BJ (cell line): ENCODE measurements at regions not wholly inside any gene's neighbourhood (a gene's known extent, or its start where the extent isn't known, plus 50 kb on each side); places are given as distances from the start of the nearest gene placed in this dataset.

Experiments used
- CTCF ChIA-PET: fragments of 350-600 bp; formaldehyde crosslinking; extraction: SDS; loops from one replicate; lab custom pipeline; 2021; ENCODE audit warnings: antibody characterized with exemption, inconsistent platforms; lab: Yijun Ruan, JAX
- POLR2A ChIA-PET: fragments of 300-600 bp; sonication (Branson Sonifier 250); formaldehyde crosslinking; extraction: SDS; loops from one replicate; lab custom pipeline; 2021; ENCODE audit warnings: antibody characterized with exemption; lab: Charles Lee
- DNase-seq: peaks from one replicate; pipeline ENCODE4 v3.0.0-alpha.2; 2011; ENCODE audit warnings: low read depth
- H3K27me3 ChIP-seq: 2 replicates; pipeline ENCODE4 v1.6.0; 2011; ENCODE audit warnings: low read length; ENCODE audit not compliant: control insufficient read depth, insufficient read depth
- H3K36me3 ChIP-seq: 2 replicates; pipeline ENCODE4 v1.5.1; 2011; ENCODE audit warnings: low read length; ENCODE audit not compliant: control insufficient read depth, insufficient read depth
- H3K4me3 ChIP-seq: 2 replicates; pipeline ENCODE4 v1.5.1; 2011; ENCODE audit warnings: low read depth, mild to moderate bottlenecking, control low read depth, low read length
- TF ChIP-seq, protein P1 (sequence below): IDR thresholded peaks from 2 replicates; pipeline ENCODE4 v1.5.1; 2011; ENCODE audit warnings: low read depth, mild to moderate bottlenecking, control low read depth, inconsistent platforms, low read length, moderate library complexity; ENCODE audit not compliant: insufficient read depth

DNA sequence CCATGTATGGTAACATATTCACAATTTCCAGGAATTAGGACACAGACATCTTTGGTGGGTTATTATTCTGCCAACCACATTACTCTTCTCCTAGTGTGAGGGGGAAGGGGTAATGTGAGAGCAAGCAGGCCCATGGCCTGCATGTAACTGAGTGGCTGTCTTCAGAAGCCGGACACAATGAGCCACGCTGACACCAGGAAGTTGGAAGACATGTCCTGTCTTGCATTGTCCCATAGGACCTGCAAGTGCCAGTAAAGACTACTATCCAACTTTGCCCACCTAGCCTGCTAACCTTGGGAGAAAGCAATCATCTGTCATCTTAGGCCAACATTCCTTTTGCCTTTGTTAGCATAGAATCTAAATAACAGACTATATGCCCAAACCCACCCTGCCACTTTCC, 86.2 kb upstream of the SH3BP4 start:
- DNase-seq = no peak
- POLR2A ChIA-PET = no interaction called here
- TF ChIP-seq, protein P1, sequence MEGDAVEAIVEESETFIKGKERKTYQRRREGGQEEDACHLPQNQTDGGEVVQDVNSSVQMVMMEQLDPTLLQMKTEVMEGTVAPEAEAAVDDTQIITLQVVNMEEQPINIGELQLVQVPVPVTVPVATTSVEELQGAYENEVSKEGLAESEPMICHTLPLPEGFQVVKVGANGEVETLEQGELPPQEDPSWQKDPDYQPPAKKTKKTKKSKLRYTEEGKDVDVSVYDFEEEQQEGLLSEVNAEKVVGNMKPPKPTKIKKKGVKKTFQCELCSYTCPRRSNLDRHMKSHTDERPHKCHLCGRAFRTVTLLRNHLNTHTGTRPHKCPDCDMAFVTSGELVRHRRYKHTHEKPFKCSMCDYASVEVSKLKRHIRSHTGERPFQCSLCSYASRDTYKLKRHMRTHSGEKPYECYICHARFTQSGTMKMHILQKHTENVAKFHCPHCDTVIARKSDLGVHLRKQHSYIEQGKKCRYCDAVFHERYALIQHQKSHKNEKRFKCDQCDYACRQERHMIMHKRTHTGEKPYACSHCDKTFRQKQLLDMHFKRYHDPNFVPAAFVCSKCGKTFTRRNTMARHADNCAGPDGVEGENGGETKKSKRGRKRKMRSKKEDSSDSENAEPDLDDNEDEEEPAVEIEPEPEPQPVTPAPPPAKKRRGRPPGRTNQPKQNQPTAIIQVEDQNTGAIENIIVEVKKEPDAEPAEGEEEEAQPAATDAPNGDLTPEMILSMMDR = no peak

DNA sequence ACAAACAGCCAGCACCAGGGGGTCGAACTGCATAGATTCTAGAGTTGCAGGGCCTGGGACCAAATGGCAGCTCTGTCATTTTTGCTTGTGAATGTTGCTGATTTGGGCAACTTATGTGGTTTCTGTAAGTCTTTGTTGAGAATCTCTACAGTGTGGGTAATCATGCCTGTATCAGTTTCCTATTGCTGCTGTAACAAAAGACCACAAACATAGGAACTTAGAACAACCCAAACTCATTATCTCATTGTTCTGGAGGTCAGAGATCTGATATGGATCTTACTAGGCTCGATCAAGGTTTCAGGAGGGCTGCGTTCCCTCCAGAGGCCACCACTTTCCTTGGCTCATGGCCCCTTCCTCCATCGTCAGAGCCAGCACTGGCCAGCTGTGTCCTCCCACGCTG, 86.8 kb upstream of the SH3BP4 start:
- CTCF ChIA-PET = no interaction called here
- TF ChIP-seq, protein P1 = no peak
- POLR2A ChIA-PET = no interaction called here
- Histone ChIP-seq H3K36me3 (no peaks in the 10 kb centered on the region), H3K4me3 (no peak overlapping the region), H3K27me3 (no peaks in the 10 kb centered on the region)
- no peak for DNase-seq

More for the DNA sequence above, 86.2 kb upstream of the SH3BP4 start:
- CTCF ChIA-PET = no interaction called here
- Histone ChIP-seq H3K4me3 (no peak overlapping the region), H3K36me3 (no peaks in the 10 kb centered on the region), H3K27me3 (no peaks in the 10 kb centered on the region)

DNA sequence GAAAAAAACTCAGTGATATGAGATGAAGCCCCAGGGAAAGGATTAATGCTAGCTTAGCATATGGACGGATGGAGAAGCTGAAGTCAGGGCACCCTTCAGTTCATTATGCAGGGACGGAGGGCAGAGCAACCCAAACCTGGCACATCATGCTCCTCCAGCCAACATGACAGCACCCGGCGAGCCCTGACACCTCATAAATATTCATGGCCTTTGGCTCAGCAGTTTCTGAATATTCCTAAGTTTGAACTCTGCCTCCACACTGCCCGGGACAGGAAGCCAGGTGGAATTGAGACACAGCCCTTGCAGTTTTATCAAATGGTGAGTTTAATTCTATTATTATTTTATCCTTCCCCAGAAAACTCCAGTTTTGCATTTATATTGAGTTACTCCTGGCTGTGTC, 87.3 kb upstream of the SH3BP4 start:
- no peaks in the 10 kb centered on the region for H3K36me3 ChIP-seq
- H3K27me3 ChIP-seq = no peaks in the 10 kb centered on the region
- CTCF ChIA-PET = no interaction called here
- TF ChIP-seq, protein P1 = no peak
- POLR2A ChIA-PET = no interaction called here
- H3K4me3 ChIP-seq = no peak overlapping the region
- DNase-seq = no peak

DNA sequence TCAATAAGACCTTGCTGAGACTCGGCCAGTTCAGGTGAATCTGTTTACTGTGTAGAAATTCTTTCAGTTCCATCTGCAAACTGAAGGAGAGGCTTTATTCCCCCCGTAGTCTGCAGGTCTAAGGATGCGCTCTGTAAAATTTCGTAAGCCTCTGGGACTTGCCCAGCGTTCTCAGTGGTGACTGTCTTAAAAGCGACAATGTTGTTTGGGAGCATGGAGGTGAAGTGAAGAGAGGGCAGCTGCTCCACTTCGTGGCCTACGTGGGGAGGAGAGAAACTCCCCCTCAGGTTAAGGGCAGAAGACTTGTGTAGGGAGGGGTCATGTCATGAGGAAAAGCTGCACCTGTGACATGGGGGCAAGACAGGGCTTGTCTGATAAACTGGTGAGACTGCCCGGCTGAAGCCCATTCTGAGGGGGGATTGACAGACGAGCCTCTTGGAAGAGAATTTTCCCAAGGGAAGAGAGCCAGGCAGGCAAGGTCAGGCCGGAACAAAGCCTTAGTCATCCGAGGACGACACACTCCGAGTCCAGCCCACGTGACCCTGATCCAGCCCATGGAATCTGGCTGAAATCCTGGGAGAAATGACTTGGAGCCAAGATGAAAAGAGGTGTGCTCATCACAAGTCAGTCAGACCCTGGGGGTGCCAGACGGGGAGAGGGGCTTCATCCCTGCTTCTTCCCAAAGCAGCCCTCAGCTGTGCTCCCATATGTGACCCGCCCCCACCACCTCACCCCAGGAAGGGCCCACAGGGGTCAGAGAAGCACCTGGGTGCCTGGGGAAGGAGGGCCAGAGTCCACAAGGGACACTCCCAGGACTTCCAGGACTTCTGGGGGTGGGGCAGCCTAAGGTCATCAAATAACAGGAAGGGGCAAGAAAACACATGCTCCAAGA, 88.5 kb upstream of the SH3BP4 start:
- Histone ChIP-seq H3K4me3 (no peak overlapping the region), H3K36me3 (no peaks in the 10 kb centered on the region), H3K27me3 (no peaks in the 10 kb centered on the region)
- POLR2A ChIA-PET = interaction anchor here (0.6 kb wide), 1 partner anchor 98 kb away, joined by 3 read pairs; no protein-coding TSS in a partner anchor
- DNase-seq = no peak
- TF ChIP-seq, protein P1 = no peak
- CTCF ChIA-PET = interaction anchor here (1.1 to 1.2 kb wide), 3 partner anchors 12 to 21 kb away, joined by 3 to 4 read pairs (median 3); no protein-coding TSS in a partner anchor
